Prostate gland (tissue), 2 donors: ENCODE measurements at regions not wholly inside any gene's neighbourhood (a gene's known extent, or its start where the extent isn't known, plus 50 kb on each side); places are given as distances from the start of the nearest gene placed in this dataset.

Experiments used
- DNase-seq: peaks from one replicate; pipeline ENCODE4 v3.0.0-alpha.2; 2019; ENCODE audit warnings: low spot score
- H3K27ac ChIP-seq, 2 donors: fragments of 200-600 bp; sonication (generic); 2 replicates each; pipeline ENCODE4 v1.5.1; 2017 to 2019
- H3K27me3 ChIP-seq: fragments of 200-600 bp; sonication (generic); replicated peaks from 2 replicates; pipeline ENCODE4 v1.5.1; 2019; ENCODE audit not compliant: insufficient read depth
- H3K36me3 ChIP-seq, 2 donors: fragments of 200-600 bp; sonication (generic); 1 replicate in 1 of 2; 2 replicates in 1 of 2; pipeline versions ENCODE4 v1.5.1 to v1.8.1; 2017 to 2019
- H3K4me1 ChIP-seq: fragments of 200-600 bp; sonication (generic); replicated peaks from 2 replicates; pipeline ENCODE4 v1.5.1; 2019
- H3K4me3 ChIP-seq, 2 donors: fragments of 200-600 bp; sonication (generic); 2 replicates each; pipeline ENCODE4 v1.5.1; 2017 to 2019
- H3K9me3 ChIP-seq: fragments of 200-600 bp; sonication (generic); 2 replicates; pipeline ENCODE4 v1.5.1; 2017
- CTCF ChIP-seq, 4 experiments: fragments of 200-600 bp in 2 of 4; fragments of 450-650 bp in 2 of 4; sonication (generic) in 2 of 4; IDR thresholded peaks; 1 replicate in 3 of 4; 2 replicates in 1 of 4; pipeline ENCODE4 v1.5.1; 2016 to 2019; ENCODE audit warnings: antibody characterized with exemption in 4 of 4, mild to moderate bottlenecking in 2 of 4, moderate library complexity in 2 of 4
- POLR2A ChIP-seq: fragments of 450-650 bp; IDR thresholded peaks from one replicate; pipeline ENCODE4 v1.6.1; 2016; ENCODE audit warnings: antibody characterized with exemption, mild to moderate bottlenecking
- POLR2AphosphoS5 ChIP-seq: sonication (generic); formaldehyde crosslinking; IDR thresholded peaks from one replicate; pipeline ENCODE4 v1.6.1; 2017; ENCODE audit warnings: antibody characterized with exemption
- WGBS: methylation state at CpG from one replicate; pipeline ENCODE4 v1.1.5; 2018; 5-methylcytosine and 5-hydroxymethylcytosine counted together
- intact Hi-C: fragments of 100-400 bp; cut with DNase I; formaldehyde crosslinking; loops from one replicate; pipeline ENCODE4 v1.14.2; 2022

- H3K27ac ChIP-seq, result no peak overlapping the region
- H3K9me3 ChIP-seq, result no peaks in the 10 kb centered on the region
- no peaks in the 10 kb centered on the region for H3K27me3 ChIP-seq
- intact Hi-C loops, result no loop called here
- no peaks in the 10 kb centered on the region for H3K36me3 ChIP-seq
- WGBS, result 79% methylated on average over 5 of the region's 5 CpGs
- no peak overlapping the region for H3K4me3 ChIP-seq
- TF ChIP-seq POLR2A, result no peak
- no peak for TF ChIP-seq CTCF (IDR thresholded peaks at IDR 0.05)
- no peak for TF ChIP-seq POLR2AphosphoS5
- no peak for DNase-seq
- H3K4me1 ChIP-seq, result no peaks in the 10 kb centered on the region
Observed at GRCh38 chr4:83837614-83838308, 301.9 kb downstream of the GPAT3 start.

GRCh38 chr4:83833920-83834319 is 298.0 kb downstream of the GPAT3 start:
- no peaks in the 10 kb centered on the region for H3K27me3 ChIP-seq
- no peak overlapping the region for H3K27ac ChIP-seq
- TF ChIP-seq POLR2A (no peak), CTCF (IDR thresholded peaks at IDR 0.05) (no peak), POLR2AphosphoS5 (no peak)
- no peak for DNase-seq
- WGBS, result 51% methylated on average over 2 of the region's 2 CpGs
- H3K4me3 ChIP-seq, result no peak overlapping the region
- H3K9me3 ChIP-seq, result no peaks in the 10 kb centered on the region
- H3K4me1 ChIP-seq, result no peaks in the 10 kb centered on the region
- intact Hi-C loops, result no loop called here
- no peaks in the 10 kb centered on the region for H3K36me3 ChIP-seq

- WGBS, result 36% methylated on average over 4 of the region's 4 CpGs
- TF ChIP-seq CTCF (IDR thresholded peaks at IDR 0.05) (no peak), POLR2A (no peak), POLR2AphosphoS5 (no peak)
- intact Hi-C loops, result no loop called here
Observed at GRCh38 chr4:83832110-83832825, 296.4 kb downstream of the GPAT3 start.

GRCh38 chr4:83831588-83831987 is 295.7 kb downstream of the GPAT3 start:
- intact Hi-C loops, result no loop called here

More at GRCh38 chr4:83832110-83832825, 296.4 kb downstream of the GPAT3 start:
- DNase-seq, result no peak
- Histone ChIP-seq H3K4me3 (no peak overlapping the region), H3K27ac (no peak overlapping the region), H3K27me3 (no peaks in the 10 kb centered on the region), H3K9me3 (no peaks in the 10 kb centered on the region), H3K36me3 (no peaks in the 10 kb centered on the region), H3K4me1 (no peaks in the 10 kb centered on the region)

More at GRCh38 chr4:83831588-83831987, 295.7 kb downstream of the GPAT3 start:
- no peaks in the 10 kb centered on the region for H3K27me3 ChIP-seq
- no peaks in the 10 kb centered on the region for H3K9me3 ChIP-seq
- no peak for DNase-seq
- no peaks in the 10 kb centered on the region for H3K36me3 ChIP-seq
- no peak overlapping the region for H3K27ac ChIP-seq
- no peaks in the 10 kb centered on the region for H3K4me1 ChIP-seq
- no peak for TF ChIP-seq POLR2AphosphoS5
- TF ChIP-seq POLR2A, result no peak
- TF ChIP-seq CTCF (IDR thresholded peaks at IDR 0.05), result no peak
- H3K4me3 ChIP-seq, result no peak overlapping the region
